Heart left ventricle (tissue), 13 donors: ENCODE measurements at regions not wholly inside any gene's neighbourhood (a gene's known extent, or its start where the extent isn't known, plus 50 kb on each side); places are given as distances from the start of the nearest gene placed in this dataset.

Experiments
- CTCF ChIP-seq, 12 donors: fragments of 200-600 bp; sonication (generic) in 4 of 12; IDR thresholded peaks; one replicate each; pipeline versions ENCODE4 v1.5.0 to v1.8.0; 2018 to 2022; ENCODE audit warnings: antibody characterized with exemption in 12 of 12, mild to moderate bottlenecking in 5 of 12
- POLR2A ChIP-seq, 2 donors: fragments of 450-650 bp; IDR thresholded peaks; one replicate each; pipeline ENCODE4 v1.6.1; 2017; ENCODE audit warnings: antibody characterized with exemption in 2 of 2, mild to moderate bottlenecking in 2 of 2, moderate library complexity in 2 of 2
- donor health status: ischemic (EF 13 %, LVEDD 7.1; RV severe dilation, severe dysfunction).
- donor health status: DM: no; HTN: yes; CAD: no.
- donor health status: DM: no; HTN: no; CAD: no.
- donor health status: ischemic (EF 25% LVEDD 6.9; RV normal size, moderate dysfunction).
- donor health status: ischemic (EF 25% LVEDD 5.7; RV mildly dilated, moderate dysfunction).
- donor health status: ischemic (EF 35%, LVEDD 5.7; RV mildly dilated, moderate dysfunction).
- donor health status: nonischemic (EF 11% LVEDD 7.7; RV severe dilation, severe dysfunction).
- donor health status: DM: yes; HTN: yes; CAD: no.
- donor health status: PGD.
- donor health status: ischemic (EF 29% LVEDD 5.4; RV normal size, mild dysfunction).
- donor health status: nonischemic (EF 23%, LVEDD 6.1; RV moderate dilation, normal function).

DNA sequence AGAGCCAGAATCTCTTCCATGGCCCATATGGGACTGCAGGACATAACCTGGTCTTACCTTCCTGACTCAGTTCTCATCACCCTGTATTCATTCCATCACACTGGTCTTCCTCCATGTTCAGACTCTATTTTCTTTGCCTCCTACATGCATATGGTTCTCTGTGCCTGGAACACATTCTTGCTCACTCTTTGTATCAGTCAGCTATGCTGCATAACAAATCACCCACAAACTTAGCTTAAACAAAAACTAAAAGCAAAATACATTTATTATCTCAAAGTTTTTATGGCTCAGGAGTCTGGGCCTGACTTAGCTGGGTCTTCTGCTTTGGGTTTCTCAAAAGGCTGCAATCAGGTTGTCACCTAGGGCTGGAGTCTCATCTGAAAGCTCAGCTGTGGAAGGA is 712.6 kb upstream of the TBX3 start:
- TF ChIP-seq POLR2A (IDR thresholded peaks at IDR 0.05), result no peak
- no peak for TF ChIP-seq CTCF (IDR thresholded peaks at IDR 0.05)
